PC-9 (cell line): ENCODE measurements at regions not wholly inside any gene's neighbourhood (a gene's known extent, or its start where the extent isn't known, plus 50 kb on each side); places are given as distances from the start of the nearest gene placed in this dataset.

Source experiments
- CTCF ChIP-seq: fragments of 200-600 bp; sonication (generic); conservative IDR thresholded peaks from 2 replicates; pipeline ENCODE4 v1.6.1; 2017; ENCODE audit warnings: mixed run types, antibody characterized with exemption, mild to moderate bottlenecking, moderate library complexity
- EZH2 ChIP-seq: fragments of 200-600 bp; sonication (generic); IDR thresholded peaks from 2 replicates; pipeline ENCODE4 v1.8.0; 2017; ENCODE audit warnings: antibody characterized with exemption, low read depth

DNA sequence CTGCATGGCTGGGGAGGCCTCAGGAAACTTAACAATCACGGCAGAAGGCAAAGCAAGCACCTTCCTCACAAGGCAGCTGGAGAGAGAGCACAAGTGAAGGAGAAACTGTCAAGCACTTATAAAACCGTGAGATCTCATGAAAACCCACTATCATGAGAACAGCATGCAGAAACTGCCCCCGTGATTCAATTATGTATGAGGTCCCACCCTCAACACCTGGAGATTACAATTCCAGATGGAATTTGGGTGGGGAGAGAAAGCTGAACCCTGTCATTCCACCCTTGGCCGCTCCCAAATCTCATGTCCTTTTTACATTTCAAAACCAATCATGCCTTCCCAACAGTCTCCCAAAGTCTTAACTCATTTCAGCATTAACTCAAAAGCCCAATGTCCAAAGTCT is 107.2 kb upstream of the ECI2 start:
- no peak for TF ChIP-seq CTCF
- TF ChIP-seq EZH2, result no peak
